ENCODE measurements at regions not wholly inside any gene's neighbourhood (a gene's known extent, or its start where the extent isn't known, plus 50 kb on each side); places are given as distances from the start of the nearest gene placed in this dataset.

- no peaks in the 10 kb centered on the region for H3K9me3 ChIP-seq
- no peak for TF ChIP-seq CTCF (IDR thresholded peaks at IDR 0.05)
- no peak for TF ChIP-seq POLR2A (IDR thresholded peaks at IDR 0.05)
- no peak for TF ChIP-seq EP300 (IDR thresholded peaks at IDR 0.05)
- no peak overlapping the region for H3K4me3 ChIP-seq
- no peaks in the 10 kb centered on the region for H3K27me3 ChIP-seq
- H3K27ac ChIP-seq, result no peak overlapping the region
- DNase-seq (ENCODE audit: low spot score in 2 of 2), result no peak
- no peaks in the 10 kb centered on the region for H3K4me1 ChIP-seq
- H3K36me3 ChIP-seq, result no peaks in the 10 kb centered on the region
These were observed 692.6 kb upstream of the SLITRK1 start for GRCh38 chr13:84574851-84575250.

GRCh38 chr13:84571264-84571663 lies 689.0 kb upstream of the SLITRK1 start:
- Histone ChIP-seq H3K27me3 (no peaks in the 10 kb centered on the region), H3K9me3 (no peaks in the 10 kb centered on the region), H3K4me1 (no peaks in the 10 kb centered on the region), H3K27ac (no peak overlapping the region), H3K36me3 (no peaks in the 10 kb centered on the region), H3K4me3 (no peak overlapping the region)
- WGBS, 2 donors, result 65 to 67% methylated on average over 3 of the region's 3 CpGs
- no peak for DNase-seq (ENCODE audit: low spot score in 2 of 2)
- TF ChIP-seq CTCF (IDR thresholded peaks at IDR 0.05), result no peak
- TF ChIP-seq POLR2A (IDR thresholded peaks at IDR 0.05), result no peak
- no peak for TF ChIP-seq EP300 (IDR thresholded peaks at IDR 0.05)

GRCh38 chr13:84570831-84571230 lies 688.6 kb upstream of the SLITRK1 start:
- 88 to 93% methylated on average over 2 of the region's 2 CpGs for WGBS, 2 donors
- Histone ChIP-seq H3K4me3 (no peak overlapping the region), H3K27me3 (no peaks in the 10 kb centered on the region), H3K9me3 (no peaks in the 10 kb centered on the region), H3K4me1 (no peaks in the 10 kb centered on the region), H3K27ac (no peak overlapping the region), H3K36me3 (no peaks in the 10 kb centered on the region)
- TF ChIP-seq POLR2A (IDR thresholded peaks at IDR 0.05) (no peak), EP300 (IDR thresholded peaks at IDR 0.05) (no peak), CTCF (IDR thresholded peaks at IDR 0.05) (no peak)
- DNase-seq (ENCODE audit: low spot score in 2 of 2), result no peak

- 85 to 86% methylated on average over 1 of the region's 1 CpG for WGBS, 2 donors
These were observed 687.1 kb upstream of the SLITRK1 start for GRCh38 chr13:84569366-84569765.

GRCh38 chr13:84567848-84568247 lies 685.6 kb upstream of the SLITRK1 start:
- 35 to 47% methylated on average over 1 of the region's 1 CpG for WGBS, 2 donors

More at GRCh38 chr13:84569366-84569765, 687.1 kb upstream of the SLITRK1 start:
- no peak for DNase-seq (ENCODE audit: low spot score in 2 of 2)
- H3K36me3 ChIP-seq, result no peaks in the 10 kb centered on the region
- H3K4me3 ChIP-seq, result no peak overlapping the region
- no peaks in the 10 kb centered on the region for H3K9me3 ChIP-seq
- no peak overlapping the region for H3K27ac ChIP-seq
- H3K4me1 ChIP-seq, result no peaks in the 10 kb centered on the region
- H3K27me3 ChIP-seq, result no peaks in the 10 kb centered on the region
- no peak for TF ChIP-seq POLR2A (IDR thresholded peaks at IDR 0.05)
- TF ChIP-seq CTCF (IDR thresholded peaks at IDR 0.05), result no peak
- no peak for TF ChIP-seq EP300 (IDR thresholded peaks at IDR 0.05)

More at GRCh38 chr13:84567848-84568247, 685.6 kb upstream of the SLITRK1 start:
- DNase-seq (ENCODE audit: low spot score in 2 of 2), result no peak
- H3K36me3 ChIP-seq, result no peaks in the 10 kb centered on the region
- H3K27me3 ChIP-seq, result no peaks in the 10 kb centered on the region
- H3K27ac ChIP-seq, result no peak overlapping the region
- no peak overlapping the region for H3K4me3 ChIP-seq
- TF ChIP-seq POLR2A (IDR thresholded peaks at IDR 0.05), result no peak
- no peak for TF ChIP-seq EP300 (IDR thresholded peaks at IDR 0.05)
- TF ChIP-seq CTCF (IDR thresholded peaks at IDR 0.05), result no peak
- H3K9me3 ChIP-seq, result no peaks in the 10 kb centered on the region
- no peaks in the 10 kb centered on the region for H3K4me1 ChIP-seq

Data from tibial nerve (tissue), 4 donors.